Endothelial cell of umbilical vein (primary cell): ENCODE measurements at regions not wholly inside any gene's neighbourhood (a gene's known extent, or its start where the extent isn't known, plus 50 kb on each side); places are given as distances from the start of the nearest gene placed in this dataset.

Experiments
- BruUV-seq: library from RNA; stranded (reverse); fragments of 400-500 nt; replicated peaks from 2 replicates; lab custom pipeline; 2021; lab: Mats Ljungman, UMichigan
- CTCF ChIA-PET: fragments of 300-600, 350-600 bp; sonication (Branson Sonifier 250); formaldehyde crosslinking; loops from one replicate; lab custom pipeline; 2021; ENCODE audit warnings: antibody characterized with exemption, inconsistent platforms; lab: Charles Lee
- POLR2A ChIA-PET: fragments of 300-600, 350-600 bp; sonication (Branson Sonifier 250); formaldehyde crosslinking; loops from one replicate; lab custom pipeline; 2021; ENCODE audit warnings: antibody characterized with exemption, inconsistent platforms; lab: Charles Lee
- DNase-seq: peaks from one replicate; pipeline ENCODE4 v3.0.0-alpha.2; 2011; ENCODE audit warnings: low read depth, low spot score
- FAIRE-seq: peaks from 2 replicates; lab custom pipeline; 2011; peaks lifted over from hg19 to GRCh38; lab: Jason Lieb, UNC
- H2AFZ ChIP-seq: 2 replicates; pipeline ENCODE4 v1.6.0; 2012; ENCODE audit warnings: low read depth, low read length, control low read depth, inconsistent platforms
- H3K27ac ChIP-seq: 2 replicates; pipeline ENCODE4 v1.5.1; 2011; ENCODE audit warnings: low read depth, mild to moderate bottlenecking, control low read depth, low read length, moderate library complexity; ENCODE audit not compliant: insufficient read depth
- H3K27me3 ChIP-seq, 2 experiments: 2 replicates each; pipeline versions ENCODE4 v1.6.0 to v1.6.1; 2011; ENCODE audit warnings: low read length in 2 of 2, mixed read lengths in 1 of 2; ENCODE audit not compliant: control insufficient read depth in 2 of 2, insufficient read depth in 2 of 2
- H3K36me3 ChIP-seq, 2 experiments: 2 replicates in 1 of 2; 3 replicates in 1 of 2; pipeline ENCODE4 v1.5.1; 2011; ENCODE audit warnings: low read length in 2 of 2, mild to moderate bottlenecking in 1 of 2, moderate library complexity in 1 of 2; ENCODE audit not compliant: control insufficient read depth in 2 of 2, insufficient read depth in 2 of 2; ENCODE audit errors: extremely low read depth in 1 of 2
- H3K4me1 ChIP-seq: 3 replicates; pipeline ENCODE4 v1.5.1; 2011; ENCODE audit warnings: mild to moderate bottlenecking, low read length; ENCODE audit not compliant: control insufficient read depth, insufficient read depth; ENCODE audit errors: extremely low read depth
- H3K4me2 ChIP-seq: 2 replicates; pipeline ENCODE4 v1.6.1; 2011; ENCODE audit warnings: low read length, control low read depth, mixed read lengths; ENCODE audit not compliant: insufficient read depth
- H3K4me3 ChIP-seq, 3 experiments: fragments of 200-600 bp in 1 of 3; sonication (generic), shearing (Covaris generic) in 1 of 3; replicated peaks in 1 of 3; 2 replicates each; pipeline ENCODE4 v1.5.1; 2011 to 2016; ENCODE audit warnings: control low read depth in 3 of 3, low read length in 3 of 3, mild to moderate bottlenecking in 2 of 3, inconsistent platforms in 1 of 3, low read depth in 1 of 3, moderate library complexity in 1 of 3; ENCODE audit not compliant: insufficient read depth in 1 of 3
- H3K79me2 ChIP-seq: 2 replicates; pipeline ENCODE4 v1.6.0; 2012; ENCODE audit warnings: low read length, inconsistent platforms; ENCODE audit not compliant: control insufficient read depth, insufficient read depth
- H3K9ac ChIP-seq: replicated peaks from 2 replicates; pipeline ENCODE3; 2011; ENCODE audit warnings: low read length, control low read depth; ENCODE audit not compliant: insufficient read depth; ENCODE audit errors: extremely low read depth
- H3K9me1 ChIP-seq: replicated peaks from 3 replicates; pipeline ENCODE4 v1.6.0; 2011; ENCODE audit warnings: mild to moderate bottlenecking, low read length; ENCODE audit not compliant: control insufficient read depth, insufficient read depth; ENCODE audit errors: extremely low read depth
- H3K9me3 ChIP-seq: replicated peaks from 2 replicates; pipeline ENCODE4 v1.5.1; 2012; ENCODE audit warnings: low read length, inconsistent platforms; ENCODE audit not compliant: control insufficient read depth, insufficient read depth
- H4K20me1 ChIP-seq: replicated peaks from 2 replicates; pipeline ENCODE3; 2011; ENCODE audit warnings: mild to moderate bottlenecking, low read length; ENCODE audit not compliant: control insufficient read depth, insufficient read depth; ENCODE audit errors: extremely low read depth
- EZH2 ChIP-seq: IDR thresholded peaks from 2 replicates; pipeline ENCODE4 v1.6.1; 2012; ENCODE audit warnings: borderline replicate concordance, low read depth, mild to moderate bottlenecking, moderate library complexity, low read length, inconsistent platforms; ENCODE audit not compliant: severe bottlenecking
- FOS ChIP-seq: IDR thresholded peaks from 2 replicates; pipeline ENCODE4 v1.6.1; 2011; ENCODE audit warnings: mild to moderate bottlenecking, low read length, moderate library complexity, borderline replicate concordance; ENCODE audit not compliant: insufficient read depth
- GATA2 ChIP-seq: IDR thresholded peaks from 2 replicates; pipeline ENCODE4 v1.7.0; 2011; ENCODE audit warnings: low read depth, mild to moderate bottlenecking, moderate library complexity, mixed read lengths, low read length; ENCODE audit not compliant: insufficient read length, insufficient read depth
- JUN ChIP-seq: IDR thresholded peaks from 2 replicates; pipeline ENCODE4 v1.6.1; 2011; ENCODE audit warnings: borderline replicate concordance, low read depth; ENCODE audit not compliant: insufficient read length, insufficient read depth
- MAX ChIP-seq: IDR thresholded peaks from 2 replicates; pipeline ENCODE4 v1.6.1; 2011; ENCODE audit not compliant: insufficient read depth, insufficient read length
- MYC ChIP-seq: IDR thresholded peaks from one replicate; pipeline ENCODE4 v1.6.1; 2011; ENCODE audit warnings: mild to moderate bottlenecking, low read depth, low read length
- POLR2A ChIP-seq: IDR thresholded peaks from 2 replicates; pipeline ENCODE4 v1.6.1; 2012; ENCODE audit warnings: low read depth, mild to moderate bottlenecking, control low read depth, low read length
- POLR2AphosphoS5 ChIP-seq: IDR thresholded peaks from 2 replicates; pipeline ENCODE4 v1.6.1; 2012; ENCODE audit warnings: low read depth, mild to moderate bottlenecking, control low read depth, low read length, moderate library complexity; ENCODE audit not compliant: insufficient read depth
- dilution Hi-C: fragments of 300-500 bp; cut with MboI; formaldehyde crosslinking; loops from one replicate; pipeline ENCODE4 v1.15.0; 2019; ENCODE audit warnings: low sequenced_read_pairs; ENCODE audit not compliant: extremely low pct_ligation_motif_present
- intact Hi-C: fragments of 100-400 bp; cut with micrococcal nuclease; formaldehyde crosslinking; loops from one replicate; pipeline ENCODE4 v1.10.0; 2022
- TF ChIP-seq, protein P1 (sequence below), 2 donors: IDR thresholded peaks; 1 replicate in 1 of 2; 2 replicates in 1 of 2; pipeline ENCODE4 v1.5.1; 2011; ENCODE audit warnings: low read length in 2 of 2, mild to moderate bottlenecking in 2 of 2, moderate library complexity in 2 of 2, control low read depth in 1 of 2, inconsistent platforms in 1 of 2, low read depth in 1 of 2; ENCODE audit not compliant: insufficient read depth in 1 of 2; ENCODE audit errors: extremely low read depth in 1 of 2

DNA sequence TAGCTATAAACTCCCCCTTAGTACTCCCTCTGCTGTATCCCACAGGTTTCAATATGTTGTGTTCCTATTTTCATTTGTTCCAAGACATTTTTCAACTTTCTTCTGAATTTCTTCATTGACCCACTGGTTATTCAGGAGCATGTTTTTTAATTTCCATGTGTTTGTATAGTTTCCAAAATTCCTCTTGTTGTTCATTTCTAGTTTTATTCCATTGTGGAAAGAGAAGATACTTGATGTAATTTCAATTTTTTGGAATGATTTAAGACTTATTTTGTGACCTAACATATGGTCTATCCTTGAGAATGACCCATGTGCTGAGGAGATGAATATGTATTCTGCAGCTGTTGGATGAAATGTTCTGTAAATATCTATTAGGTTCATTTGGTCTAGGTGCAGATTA, 497.2 kb downstream of the BCKDHB start:
- H3K27ac ChIP-seq = no peak overlapping the region
- H3K4me1 ChIP-seq = no peaks in the 10 kb centered on the region
- ChIA-PET CTCF (interaction anchor here (0.6 to 1.0 kb wide), 2 partner anchors 389 to 421 kb away, joined by 3 to 5 read pairs; no protein-coding TSS in a partner anchor), POLR2A (no interaction called here)
- no peak overlapping the region for H3K4me2 ChIP-seq
- FAIRE-seq (no peak), DNase-seq (no peak)
- H3K79me2 ChIP-seq = no peaks in the 10 kb centered on the region
- no peaks in the 10 kb centered on the region for H3K9me3 ChIP-seq
- no TSS peak for BruUV-seq
- no peak overlapping the region for H3K9ac ChIP-seq
- H3K36me3 ChIP-seq = no peaks in the 10 kb centered on the region
- intact Hi-C loops = loop anchor here (2.0 to 10.0 kb wide), 5 partner anchors 139 to 1575 kb away; partner anchors contain the start of gene TENT5A
- no peak overlapping the region for H2AFZ ChIP-seq
- dilution Hi-C loops = no loop called here
- H3K27me3 ChIP-seq = no peaks in the 10 kb centered on the region
- no peak overlapping the region for H3K4me3 ChIP-seq
- no peaks in the 10 kb centered on the region for H4K20me1 ChIP-seq
- TF ChIP-seq JUN (no peak), POLR2AphosphoS5 (no peak), POLR2A (no peak), EZH2 (no peak), GATA2 (no peak), FOS (no peak), MYC (no peak), MAX (no peak)
- TF ChIP-seq, protein P1, sequence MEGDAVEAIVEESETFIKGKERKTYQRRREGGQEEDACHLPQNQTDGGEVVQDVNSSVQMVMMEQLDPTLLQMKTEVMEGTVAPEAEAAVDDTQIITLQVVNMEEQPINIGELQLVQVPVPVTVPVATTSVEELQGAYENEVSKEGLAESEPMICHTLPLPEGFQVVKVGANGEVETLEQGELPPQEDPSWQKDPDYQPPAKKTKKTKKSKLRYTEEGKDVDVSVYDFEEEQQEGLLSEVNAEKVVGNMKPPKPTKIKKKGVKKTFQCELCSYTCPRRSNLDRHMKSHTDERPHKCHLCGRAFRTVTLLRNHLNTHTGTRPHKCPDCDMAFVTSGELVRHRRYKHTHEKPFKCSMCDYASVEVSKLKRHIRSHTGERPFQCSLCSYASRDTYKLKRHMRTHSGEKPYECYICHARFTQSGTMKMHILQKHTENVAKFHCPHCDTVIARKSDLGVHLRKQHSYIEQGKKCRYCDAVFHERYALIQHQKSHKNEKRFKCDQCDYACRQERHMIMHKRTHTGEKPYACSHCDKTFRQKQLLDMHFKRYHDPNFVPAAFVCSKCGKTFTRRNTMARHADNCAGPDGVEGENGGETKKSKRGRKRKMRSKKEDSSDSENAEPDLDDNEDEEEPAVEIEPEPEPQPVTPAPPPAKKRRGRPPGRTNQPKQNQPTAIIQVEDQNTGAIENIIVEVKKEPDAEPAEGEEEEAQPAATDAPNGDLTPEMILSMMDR (IDR thresholded peaks at IDR 0.05; ENCODE audit: extremely low read depth in 1 of 2, insufficient read depth in 1 of 2, low read depth in 1 of 2, low read length in 2 of 2) = no peak
- no peaks in the 10 kb centered on the region for H3K9me1 ChIP-seq
